Erythroblast (primary cell): ENCODE measurements at regions not wholly inside any gene's neighbourhood (a gene's known extent, or its start where the extent isn't known, plus 50 kb on each side); places are given as distances from the start of the nearest gene placed in this dataset.

ENCODE experiments used
- GATA1 ChIP-seq: IDR thresholded peaks from 2 replicates; pipeline ENCODE4 v1.6.1; 2011; ENCODE audit warnings: low read depth, mild to moderate bottlenecking, control low read depth, low read length, moderate library complexity
- POLR2A ChIP-seq: IDR thresholded peaks from 2 replicates; pipeline ENCODE4 v1.6.1; 2011; ENCODE audit warnings: mild to moderate bottlenecking, low read length

DNA sequence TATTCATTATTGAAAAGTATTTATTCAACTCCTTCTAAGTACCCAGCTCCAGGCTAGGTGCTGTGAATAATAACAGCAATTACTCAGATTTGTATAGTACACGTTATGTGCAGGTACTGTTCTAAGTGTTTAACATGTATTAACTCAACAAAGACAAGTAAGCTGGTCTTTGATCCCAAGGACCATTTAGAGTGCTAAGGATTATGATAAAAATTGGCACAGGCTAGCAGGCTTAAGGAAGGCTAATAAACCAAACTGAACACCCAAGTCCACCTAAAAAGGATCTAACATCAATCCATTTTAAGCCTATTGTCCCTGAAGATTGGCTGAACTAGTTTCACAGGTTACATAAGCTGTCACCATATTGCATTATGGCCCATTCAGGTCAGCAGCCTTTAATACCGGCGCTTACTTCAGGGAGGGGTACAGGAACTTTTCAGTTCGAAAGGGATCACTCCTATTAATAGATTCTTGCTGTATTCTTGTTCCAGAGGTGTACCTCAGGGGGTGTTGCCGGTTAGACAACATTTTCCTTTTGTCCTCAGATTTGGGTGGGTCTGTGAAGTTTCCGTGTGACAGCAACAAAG is 99.0 kb upstream of the GMDS start:
- TF ChIP-seq POLR2A (no peak), GATA1 (no peak)
